GM12892 (cell line): ENCODE measurements at regions not wholly inside any gene's neighbourhood (a gene's known extent, or its start where the extent isn't known, plus 50 kb on each side); places are given as distances from the start of the nearest gene placed in this dataset.

Source experiments
- POLR2A ChIP-seq: IDR thresholded peaks from 2 replicates; pipeline ENCODE4 v1.6.1; 2011; ENCODE audit warnings: low read depth, low read length, control low read depth
- POLR2AphosphoS5 ChIP-seq: IDR thresholded peaks from 2 replicates; pipeline ENCODE4 v1.6.1; 2011; ENCODE audit warnings: low read depth, low read length, control low read depth
- TAF1 ChIP-seq: IDR thresholded peaks from 2 replicates; pipeline ENCODE4 v1.6.1; 2011; ENCODE audit warnings: low read depth, mild to moderate bottlenecking, control low read depth, low read length, borderline replicate concordance

GRCh38 chr16:65896448-65897153 lies 469.9 kb upstream of the CDH5 start:
- TF ChIP-seq POLR2A (no peak), POLR2AphosphoS5 (no peak), TAF1 (no peak)
